HL-60/S4 (cell line): ENCODE measurements at regions not wholly inside any gene's neighbourhood (a gene's known extent, or its start where the extent isn't known, plus 50 kb on each side); places are given as distances from the start of the nearest gene placed in this dataset.
"Not testable (repeated sequence)": the region's sequence is repeated elsewhere in the genome, so short reads cannot be mapped to it uniquely, and the experiment has no call there.

Experiments used
- in situ Hi-C: fragments of 300-500 bp; cut with MboI; formaldehyde crosslinking; loops from 2 replicates; pipeline ENCODE4 v1.14.3; 2022; ENCODE audit warnings: low sequenced_read_pairs

DNA sequence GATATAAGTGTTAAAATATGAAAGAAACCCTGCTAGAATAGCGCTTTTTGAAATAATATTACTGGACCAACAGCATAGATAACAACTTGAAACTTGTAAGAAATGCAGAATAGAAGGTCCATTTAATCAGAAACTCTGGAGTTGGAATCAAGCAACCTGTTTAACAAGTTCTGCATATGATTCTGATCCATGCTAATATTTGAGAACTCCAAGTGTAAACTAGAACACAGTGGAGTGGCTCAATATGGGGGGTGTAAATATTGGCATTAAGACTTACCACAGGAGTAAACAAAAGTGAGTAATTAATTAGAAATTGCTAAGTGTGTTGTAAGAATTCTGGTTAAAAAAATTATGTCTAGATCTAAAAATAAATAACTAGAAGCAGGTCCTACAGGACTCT is 151.2 kb downstream of the SLITRK1 start:
- in situ Hi-C loops: no loop called here

DNA sequence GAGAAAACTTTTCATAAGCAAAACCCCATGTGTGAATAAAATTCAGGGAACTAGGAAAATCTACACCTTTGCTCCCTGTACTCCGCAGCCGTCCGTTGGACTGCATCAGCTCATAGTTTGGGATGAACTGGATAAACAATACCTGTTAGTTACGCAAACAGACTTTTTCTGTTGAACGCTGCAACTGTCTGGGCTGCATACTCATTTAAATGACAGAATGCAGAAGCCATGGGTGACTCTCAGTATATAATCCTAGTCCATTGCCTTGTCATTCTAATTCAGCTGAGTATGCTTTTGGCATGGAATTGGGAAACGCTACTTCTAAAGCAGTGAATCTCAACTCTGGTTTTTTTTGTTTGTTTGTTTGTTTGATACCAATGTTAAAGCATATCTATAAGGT is 151.6 kb downstream of the SLITRK1 start:
- in situ Hi-C loops: no loop called here

- in situ Hi-C loops: no loop called here
Observed at GRCh38 chr13:83722443-83722842, 159.8 kb downstream of the SLITRK1 start.

GRCh38 chr13:83716121-83716520 is 166.2 kb downstream of the SLITRK1 start:
- in situ Hi-C loops: no loop called here

- in situ Hi-C loops: no loop called here
Observed at GRCh38 chr13:83714236-83714635, 168.0 kb downstream of the SLITRK1 start.

- in situ Hi-C loops: no loop called here
Observed at GRCh38 chr13:83710133-83710515, 172.2 kb downstream of the SLITRK1 start.

DNA sequence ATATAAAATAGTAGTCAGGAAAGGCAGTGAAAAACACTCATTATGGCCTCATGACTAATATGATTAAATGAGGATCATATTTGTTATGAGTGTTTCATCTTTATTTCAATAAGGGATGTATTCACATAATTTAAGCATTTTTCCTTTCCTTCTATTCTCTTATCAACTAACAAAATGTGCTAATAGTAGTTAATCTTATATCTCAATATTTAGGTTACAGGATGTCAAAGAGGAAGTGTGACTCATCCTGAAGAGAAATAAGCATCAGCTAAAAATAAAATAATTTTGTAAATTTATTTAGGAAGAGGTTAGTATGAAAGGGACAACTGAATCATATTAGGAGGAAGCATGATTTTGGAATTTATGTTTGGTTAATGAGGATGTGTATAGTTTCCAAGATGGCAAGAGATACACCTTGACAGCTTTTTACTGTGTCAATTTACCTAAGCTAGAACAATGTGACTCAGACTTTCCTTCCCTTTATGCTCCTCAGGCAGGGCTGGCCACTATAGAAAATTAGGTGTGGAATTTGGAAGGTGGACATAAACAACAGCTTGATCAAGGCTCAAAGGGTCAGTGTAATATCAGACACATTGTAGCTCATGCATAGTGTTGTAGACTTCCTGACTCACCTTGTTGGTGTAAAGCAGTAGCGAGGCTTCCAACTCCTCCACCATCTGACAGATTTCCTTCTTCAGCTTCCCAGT is 172.7 kb downstream of the SLITRK1 start:
- in situ Hi-C loops: no loop called here

DNA sequence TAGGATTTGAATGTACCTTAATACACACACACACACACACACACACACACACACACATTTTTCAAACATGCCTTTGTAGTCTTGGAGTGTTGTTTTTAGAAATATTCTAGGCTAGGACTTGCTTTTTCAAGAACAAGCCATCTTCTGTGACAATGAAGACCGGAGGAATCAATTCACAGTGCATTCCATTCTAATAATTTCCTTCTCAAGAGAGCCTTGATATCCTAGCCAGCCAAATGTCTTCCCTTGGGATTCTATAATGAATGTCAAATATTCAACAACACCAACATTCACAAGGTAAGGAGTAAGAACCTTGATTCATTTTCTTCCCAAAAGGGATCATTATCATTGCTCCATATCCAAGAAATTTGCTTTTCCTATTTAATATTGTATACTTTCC is 180.3 kb downstream of the SLITRK1 start:
- in situ Hi-C loops: no loop called here

DNA sequence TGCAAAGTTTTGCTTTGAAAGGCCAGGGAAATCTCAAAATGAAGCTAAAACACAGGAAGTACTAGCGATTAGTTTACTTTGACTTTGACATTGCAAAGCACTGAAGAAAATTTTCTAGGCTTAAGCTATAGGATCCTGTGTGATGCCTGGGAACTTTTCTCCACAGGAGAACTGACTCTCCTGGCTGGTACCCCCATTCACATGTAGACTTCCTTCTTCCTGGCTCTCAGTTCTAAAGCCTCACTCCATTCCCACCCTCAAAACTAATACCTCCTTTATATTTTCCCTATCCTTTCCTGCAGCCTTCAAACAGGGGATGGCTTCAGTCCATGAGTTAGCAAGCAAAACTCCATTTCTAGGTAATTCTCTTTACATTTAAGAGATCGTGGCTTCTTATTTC is 189.5 kb downstream of the SLITRK1 start:
- in situ Hi-C loops: no loop called here

- in situ Hi-C loops: no loop called here
Observed at GRCh38 chr13:83691966-83692365, 190.3 kb downstream of the SLITRK1 start.

DNA sequence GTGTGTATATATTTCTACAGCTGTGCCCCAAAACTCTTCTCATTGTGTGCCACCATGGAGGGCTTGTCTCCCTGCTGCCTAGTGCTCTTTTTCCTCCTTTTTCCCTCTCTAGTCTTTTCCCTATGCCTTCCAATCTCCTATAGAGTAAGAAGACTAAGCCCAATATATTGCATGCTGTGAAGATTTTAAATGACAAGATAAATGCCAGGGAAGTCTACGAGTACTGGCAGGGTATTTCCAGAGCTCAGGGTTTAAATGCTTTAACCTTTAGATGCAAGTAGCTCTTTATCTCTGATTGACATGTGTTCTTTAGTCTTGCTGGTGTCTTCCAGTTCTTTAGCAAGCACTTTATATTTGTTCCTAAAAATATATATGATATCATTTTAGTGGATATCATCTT is 200.7 kb downstream of the SLITRK1 start:
- in situ Hi-C loops: no loop called here

DNA sequence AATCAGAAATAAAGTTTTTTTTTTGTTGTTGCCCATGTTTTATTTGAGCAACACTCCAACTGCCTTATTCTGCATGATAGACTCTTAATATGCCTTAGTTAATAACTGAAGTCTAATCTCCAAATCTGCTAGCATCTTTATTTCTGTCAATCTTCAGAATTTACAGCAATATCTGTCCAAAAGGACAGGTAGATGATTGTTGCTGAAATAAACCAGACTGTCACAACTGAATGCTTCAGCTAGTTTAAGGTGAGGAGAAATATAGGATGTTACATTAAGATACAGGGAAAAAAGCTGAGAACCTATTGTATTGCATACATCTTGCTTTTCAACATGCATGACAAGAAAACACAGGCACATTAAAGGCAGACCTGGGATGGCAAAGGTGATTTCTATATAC is 204.3 kb downstream of the SLITRK1 start:
- in situ Hi-C loops: no loop called here

DNA sequence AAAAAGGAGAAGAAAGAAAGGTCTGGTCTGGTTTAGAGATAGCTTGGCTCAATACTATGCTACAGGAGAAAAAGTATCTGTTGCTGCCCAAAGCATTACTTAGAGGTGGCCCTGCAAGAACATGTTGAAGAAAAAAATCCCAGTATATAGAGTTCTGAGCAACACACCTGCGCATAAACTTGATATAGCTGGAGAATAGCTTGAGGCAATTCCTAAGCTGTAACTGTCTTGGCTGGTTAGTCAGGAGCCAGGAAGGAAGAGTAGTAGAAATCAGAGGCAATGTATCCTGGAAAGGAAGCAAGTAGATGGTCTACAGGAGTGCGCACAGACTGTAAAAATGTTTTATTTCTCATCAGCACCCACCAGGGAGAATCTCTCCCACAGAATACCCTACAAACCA is 209.7 kb downstream of the SLITRK1 start:
- in situ Hi-C loops: no loop called here

DNA sequence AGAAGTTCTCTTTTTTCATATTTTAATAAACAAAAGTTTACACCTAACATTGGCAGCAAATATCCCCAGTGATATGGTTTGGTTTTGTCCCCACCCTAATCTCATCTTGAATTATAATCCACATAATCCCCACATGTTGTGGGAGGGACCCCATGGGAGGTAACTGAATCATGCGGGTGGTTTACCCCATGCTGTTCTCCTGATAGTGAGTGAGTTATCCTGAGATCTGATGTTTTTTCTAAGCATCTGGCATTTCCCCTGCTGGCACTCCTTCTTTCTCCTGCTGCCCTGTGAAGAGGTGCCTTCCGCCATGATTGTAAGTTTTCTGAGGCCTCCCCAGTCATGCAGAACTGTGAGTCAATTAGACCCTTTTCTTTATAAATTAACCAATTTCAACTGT is 214.7 kb downstream of the SLITRK1 start:
- in situ Hi-C loops: no loop called here

GRCh38 chr13:83666141-83666540 is 216.1 kb downstream of the SLITRK1 start:
- in situ Hi-C loops: no loop called here

DNA sequence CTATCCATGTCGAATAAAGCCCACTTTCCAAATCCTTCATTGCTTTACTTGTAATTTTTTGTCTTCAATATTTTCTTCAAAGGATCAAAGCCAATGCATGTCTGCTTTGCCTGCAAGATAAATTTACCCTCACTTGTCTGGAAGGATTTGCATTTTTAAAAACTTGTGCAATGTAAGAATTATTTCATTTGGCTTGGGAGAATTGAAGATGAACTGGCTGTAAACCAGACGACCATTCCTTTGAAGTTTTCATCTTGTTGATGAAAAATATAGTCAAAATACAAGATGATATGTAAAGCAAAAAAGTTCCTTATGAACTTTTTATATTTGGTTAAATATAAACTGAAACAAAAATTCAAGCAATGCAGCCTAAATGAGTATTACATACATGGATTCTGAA is 225.0 kb downstream of the SLITRK1 start:
- in situ Hi-C loops: no loop called here

DNA sequence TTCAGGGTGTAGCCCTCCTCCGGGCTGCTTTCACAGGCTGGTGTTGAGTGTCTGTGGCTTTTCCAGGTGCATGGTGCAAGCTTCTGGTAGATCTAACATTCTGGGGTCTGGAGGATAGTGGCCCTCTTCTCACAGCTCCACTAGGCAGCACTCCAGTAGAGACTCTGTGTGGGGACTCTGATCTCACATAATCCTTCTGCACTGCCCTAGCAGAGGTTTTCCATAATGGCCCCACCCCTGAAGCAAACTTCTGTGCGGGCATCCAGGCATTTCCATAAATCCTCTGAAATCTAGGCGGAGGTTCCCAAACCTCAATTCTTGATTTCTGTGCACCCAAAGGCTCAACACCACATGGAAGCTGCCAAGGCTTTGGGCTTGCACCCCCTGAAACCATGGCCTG is 239.7 kb downstream of the SLITRK1 start:
- in situ Hi-C loops: not testable (repeated sequence)

GRCh38 chr13:83634601-83635000 is 247.7 kb downstream of the SLITRK1 start:
- in situ Hi-C loops: no loop called here

GRCh38 chr13:83633746-83634145 is 248.5 kb downstream of the SLITRK1 start:
- in situ Hi-C loops: no loop called here

DNA sequence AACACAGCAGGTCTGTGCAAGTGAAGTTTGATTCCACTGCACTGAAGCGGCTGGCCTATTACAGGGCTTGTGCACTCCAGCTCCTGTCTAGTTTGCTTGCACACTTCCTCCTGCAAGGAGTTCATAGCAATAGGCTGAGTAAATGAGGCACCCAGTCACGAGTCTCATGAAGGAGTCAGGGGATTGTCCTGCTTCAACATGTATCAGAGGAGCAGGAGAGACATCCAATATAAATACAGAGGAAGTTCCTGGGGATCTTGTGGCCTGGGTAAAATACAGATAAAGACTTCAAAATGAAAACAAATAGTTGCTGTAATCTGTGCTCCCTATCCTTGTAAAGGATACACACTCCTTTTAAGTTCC is 259.9 kb downstream of the SLITRK1 start:
- in situ Hi-C loops: no loop called here

DNA sequence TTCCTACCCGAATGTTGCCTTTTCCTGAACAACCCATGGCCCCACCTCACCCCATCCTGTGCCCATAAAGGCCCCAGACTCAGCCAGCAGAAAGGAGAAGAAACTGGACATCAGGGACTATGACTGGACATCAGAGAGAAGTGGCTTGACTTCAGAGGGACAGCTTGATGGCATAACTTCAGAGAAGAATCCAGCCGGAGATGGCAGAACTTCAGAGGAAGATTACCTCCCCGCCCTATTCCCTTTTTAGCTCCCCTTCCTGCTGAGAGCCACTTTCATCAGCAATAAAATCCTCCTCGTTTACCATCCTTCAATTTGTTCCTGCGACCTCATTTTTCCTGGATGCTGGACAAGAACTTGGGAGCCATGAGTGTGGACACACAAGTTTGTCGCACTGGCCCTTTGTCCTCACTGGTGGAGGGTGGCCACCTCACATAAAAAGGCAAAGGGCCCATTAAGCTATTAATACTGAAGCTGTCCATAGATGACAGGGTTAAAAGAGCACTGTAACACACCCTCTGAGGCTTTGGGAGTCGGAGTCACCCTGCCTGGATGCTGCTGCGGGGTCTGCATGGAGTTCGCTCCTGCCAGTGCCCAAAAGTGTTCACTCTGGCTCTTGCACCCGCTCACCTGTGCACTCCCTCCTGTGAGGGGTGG is 260.4 kb downstream of the SLITRK1 start:
- in situ Hi-C loops: no loop called here

DNA sequence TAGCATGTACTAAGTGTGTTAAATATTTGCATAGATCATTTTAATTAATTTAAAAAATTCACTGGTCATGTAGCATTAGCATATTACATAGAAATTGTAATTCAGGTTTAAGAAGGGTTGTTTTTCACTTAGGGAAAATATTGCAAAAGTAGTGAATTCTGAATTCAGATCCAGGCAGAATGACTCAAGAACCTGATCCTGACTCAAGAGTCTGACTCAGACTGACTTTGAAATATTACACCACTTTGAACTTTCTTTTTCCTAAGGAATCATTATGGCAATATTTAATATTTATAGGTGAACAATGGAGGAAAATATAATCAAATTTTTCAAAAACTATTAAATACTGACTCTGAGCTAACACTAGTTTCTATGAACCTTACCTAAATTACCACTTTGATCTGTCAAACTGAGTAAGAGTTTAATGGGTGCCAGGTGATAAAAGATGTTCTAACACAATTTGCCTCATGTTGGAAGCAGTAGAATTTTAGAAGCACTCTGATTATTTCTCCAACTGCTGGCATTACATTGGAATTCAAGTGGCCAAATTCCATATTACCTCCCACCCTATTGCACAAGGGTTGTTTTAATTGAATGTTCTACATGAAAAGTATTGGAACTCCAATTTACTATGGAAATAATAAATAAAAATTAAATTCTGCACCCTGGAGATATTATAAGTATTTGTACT is 261.6 kb downstream of the SLITRK1 start:
- in situ Hi-C loops: no loop called here
